ENCODE measurements at regions not wholly inside any gene's neighbourhood (a gene's known extent, or its start where the extent isn't known, plus 50 kb on each side); places are given as distances from the start of the nearest gene placed in this dataset.

DNA sequence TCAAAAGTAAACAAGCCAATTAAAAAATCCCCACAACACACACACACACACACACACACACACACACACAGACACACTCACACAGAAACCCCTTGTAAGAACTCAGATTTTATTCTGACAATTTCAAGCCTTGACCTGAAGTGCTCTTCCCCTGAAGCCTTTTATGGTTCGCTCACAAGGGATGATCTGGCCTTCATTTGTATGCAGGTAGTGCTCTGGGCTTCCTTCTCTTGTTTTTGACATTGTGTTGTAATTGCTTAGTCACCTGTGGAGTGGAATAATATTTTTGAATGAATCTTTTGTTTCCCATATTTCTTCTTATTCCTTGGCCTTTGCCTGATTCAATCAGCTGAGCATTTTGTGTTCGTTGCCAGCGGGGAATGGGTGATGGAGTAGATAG, 83.3 kb upstream of the CSRP2 start:
- ATAC-seq: no peak
- TF ChIP-seq GLIS3 (CRISPR knock-in tag; IDR thresholded peaks at IDR 0.05): no peak
- no peak for TF ChIP-seq CSDC2 (CRISPR knock-in tag; IDR thresholded peaks at IDR 0.05)
- TF ChIP-seq BACH2 (CRISPR knock-in tag; IDR thresholded peaks at IDR 0.05; ENCODE audit: borderline replicate concordance): no peak
- TF ChIP-seq ARNTL (CRISPR knock-in tag; IDR thresholded peaks at IDR 0.05; ENCODE audit: borderline replicate concordance, low read depth): no peak
- TF ChIP-seq SNAI2 (CRISPR knock-in tag; IDR thresholded peaks at IDR 0.05): no peak
- no peak for TF ChIP-seq ZNF8 (CRISPR knock-in tag; IDR thresholded peaks at IDR 0.05)
- no peak for TF ChIP-seq PATZ1 (CRISPR knock-in tag; IDR thresholded peaks at IDR 0.05; ENCODE audit: borderline replicate concordance)
- no peak for TF ChIP-seq TOX (CRISPR knock-in tag; IDR thresholded peaks at IDR 0.05; ENCODE audit: borderline replicate concordance)
- no peak for TF ChIP-seq POU6F1 (CRISPR knock-in tag; IDR thresholded peaks at IDR 0.05; ENCODE audit: borderline replicate concordance, low read depth)
- TF ChIP-seq OSR1 (CRISPR knock-in tag; IDR thresholded peaks at IDR 0.05): no peak
- TF ChIP-seq ZFP30 (CRISPR knock-in tag; IDR thresholded peaks at IDR 0.05): no peak
- no peak for TF ChIP-seq ZFP3 (CRISPR knock-in tag; IDR thresholded peaks at IDR 0.05)
- TF ChIP-seq, protein P1, sequence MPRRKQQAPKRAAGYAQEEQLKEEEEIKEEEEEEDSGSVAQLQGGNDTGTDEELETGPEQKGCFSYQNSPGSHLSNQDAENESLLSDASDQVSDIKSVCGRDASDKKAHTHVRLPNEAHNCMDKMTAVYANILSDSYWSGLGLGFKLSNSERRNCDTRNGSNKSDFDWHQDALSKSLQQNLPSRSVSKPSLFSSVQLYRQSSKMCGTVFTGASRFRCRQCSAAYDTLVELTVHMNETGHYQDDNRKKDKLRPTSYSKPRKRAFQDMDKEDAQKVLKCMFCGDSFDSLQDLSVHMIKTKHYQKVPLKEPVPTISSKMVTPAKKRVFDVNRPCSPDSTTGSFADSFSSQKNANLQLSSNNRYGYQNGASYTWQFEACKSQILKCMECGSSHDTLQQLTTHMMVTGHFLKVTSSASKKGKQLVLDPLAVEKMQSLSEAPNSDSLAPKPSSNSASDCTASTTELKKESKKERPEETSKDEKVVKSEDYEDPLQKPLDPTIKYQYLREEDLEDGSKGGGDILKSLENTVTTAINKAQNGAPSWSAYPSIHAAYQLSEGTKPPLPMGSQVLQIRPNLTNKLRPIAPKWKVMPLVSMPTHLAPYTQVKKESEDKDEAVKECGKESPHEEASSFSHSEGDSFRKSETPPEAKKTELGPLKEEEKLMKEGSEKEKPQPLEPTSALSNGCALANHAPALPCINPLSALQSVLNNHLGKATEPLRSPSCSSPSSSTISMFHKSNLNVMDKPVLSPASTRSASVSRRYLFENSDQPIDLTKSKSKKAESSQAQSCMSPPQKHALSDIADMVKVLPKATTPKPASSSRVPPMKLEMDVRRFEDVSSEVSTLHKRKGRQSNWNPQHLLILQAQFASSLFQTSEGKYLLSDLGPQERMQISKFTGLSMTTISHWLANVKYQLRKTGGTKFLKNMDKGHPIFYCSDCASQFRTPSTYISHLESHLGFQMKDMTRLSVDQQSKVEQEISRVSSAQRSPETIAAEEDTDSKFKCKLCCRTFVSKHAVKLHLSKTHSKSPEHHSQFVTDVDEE (CRISPR knock-in tag; IDR thresholded peaks at IDR 0.05): no peak

DNA sequence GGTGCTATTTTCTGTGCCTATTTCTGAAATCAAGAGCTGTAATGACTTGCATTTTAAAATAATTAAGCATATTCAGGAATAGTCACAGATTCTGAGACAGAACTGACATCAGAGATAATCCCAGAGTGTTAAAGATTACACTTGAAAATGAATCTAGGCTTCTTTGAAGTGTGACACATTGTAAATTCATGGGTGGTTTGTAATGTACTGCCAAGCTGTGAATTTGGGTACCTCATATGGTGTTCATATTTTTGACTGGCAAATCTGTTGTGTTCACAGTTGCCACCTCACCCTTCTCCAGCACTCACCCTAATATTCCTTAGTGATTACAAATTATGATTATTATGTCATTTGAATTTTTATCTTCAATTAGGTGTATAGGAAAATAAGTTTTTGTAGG, 78.5 kb upstream of the CSRP2 start:
- TF ChIP-seq, protein P2, sequence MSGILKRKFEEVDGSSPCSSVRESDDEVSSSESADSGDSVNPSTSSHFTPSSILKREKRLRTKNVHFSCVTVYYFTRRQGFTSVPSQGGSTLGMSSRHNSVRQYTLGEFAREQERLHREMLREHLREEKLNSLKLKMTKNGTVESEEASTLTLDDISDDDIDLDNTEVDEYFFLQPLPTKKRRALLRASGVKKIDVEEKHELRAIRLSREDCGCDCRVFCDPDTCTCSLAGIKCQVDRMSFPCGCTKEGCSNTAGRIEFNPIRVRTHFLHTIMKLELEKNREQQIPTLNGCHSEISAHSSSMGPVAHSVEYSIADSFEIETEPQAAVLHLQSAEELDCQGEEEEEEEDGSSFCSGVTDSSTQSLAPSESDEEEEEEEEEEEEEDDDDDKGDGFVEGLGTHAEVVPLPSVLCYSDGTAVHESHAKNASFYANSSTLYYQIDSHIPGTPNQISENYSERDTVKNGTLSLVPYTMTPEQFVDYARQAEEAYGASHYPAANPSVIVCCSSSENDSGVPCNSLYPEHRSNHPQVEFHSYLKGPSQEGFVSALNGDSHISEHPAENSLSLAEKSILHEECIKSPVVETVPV (CRISPR knock-in tag; IDR thresholded peaks at IDR 0.05): no peak
- TF ChIP-seq ZNF70 (CRISPR knock-in tag; IDR thresholded peaks at IDR 0.05) (no peak), ZC3H10 (CRISPR knock-in tag; IDR thresholded peaks at IDR 0.05) (no peak), ZNF8 (CRISPR knock-in tag; IDR thresholded peaks at IDR 0.05) (no peak), GLIS3 (CRISPR knock-in tag; IDR thresholded peaks at IDR 0.05) (no peak), ZFP3 (CRISPR knock-in tag; IDR thresholded peaks at IDR 0.05) (no peak), ZFP30 (CRISPR knock-in tag; IDR thresholded peaks at IDR 0.05) (no peak), ISL1 (CRISPR knock-in tag; IDR thresholded peaks at IDR 0.05) (no peak), ZNF565 (CRISPR knock-in tag; conservative IDR thresholded peaks at IDR 0.05; ENCODE audit: low read depth) (no peak), ESRRG (CRISPR knock-in tag; IDR thresholded peaks at IDR 0.05) (no peak), TCF4 (CRISPR knock-in tag; IDR thresholded peaks at IDR 0.05; ENCODE audit: borderline replicate concordance) (no peak)
- no peak for ATAC-seq

- peak; percentile 76 for ATAC-seq
- TF ChIP-seq ZFP3 (CRISPR knock-in tag; IDR thresholded peaks at IDR 0.05) (no peak), ISL1 (CRISPR knock-in tag; IDR thresholded peaks at IDR 0.05) (no peak), GLIS3 (CRISPR knock-in tag; IDR thresholded peaks at IDR 0.05) (no peak)
- TF ChIP-seq, protein P3, sequence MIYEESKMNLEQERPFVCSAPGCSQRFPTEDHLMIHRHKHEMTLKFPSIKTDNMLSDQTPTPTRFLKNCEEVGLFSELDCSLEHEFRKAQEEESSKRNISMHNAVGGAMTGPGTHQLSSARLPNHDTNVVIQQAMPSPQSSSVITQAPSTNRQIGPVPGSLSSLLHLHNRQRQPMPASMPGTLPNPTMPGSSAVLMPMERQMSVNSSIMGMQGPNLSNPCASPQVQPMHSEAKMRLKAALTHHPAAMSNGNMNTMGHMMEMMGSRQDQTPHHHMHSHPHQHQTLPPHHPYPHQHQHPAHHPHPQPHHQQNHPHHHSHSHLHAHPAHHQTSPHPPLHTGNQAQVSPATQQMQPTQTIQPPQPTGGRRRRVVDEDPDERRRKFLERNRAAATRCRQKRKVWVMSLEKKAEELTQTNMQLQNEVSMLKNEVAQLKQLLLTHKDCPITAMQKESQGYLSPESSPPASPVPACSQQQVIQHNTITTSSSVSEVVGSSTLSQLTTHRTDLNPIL (CRISPR knock-in tag; IDR thresholded peaks at IDR 0.05; ENCODE audit: low read depth): no peak
These were observed 74.2 kb upstream of the CSRP2 start for GRCh38 chr12:76952995-76953394.
